Trophoblast cell (in vitro differentiated cells and primary cell): ENCODE measurements at regions not wholly inside any gene's neighbourhood (a gene's known extent, or its start where the extent isn't known, plus 50 kb on each side); places are given as distances from the start of the nearest gene placed in this dataset.
"Not testable (repeated sequence)": the region's sequence is repeated elsewhere in the genome, so short reads cannot be mapped to it uniquely, and the experiment has no call there.

Experiments
- DNase-seq, 2 donors: peaks; one replicate each; pipeline ENCODE4 v3.0.0-alpha.2; 2016
- H2AFZ ChIP-seq: 2 replicates; pipeline ENCODE4 v1.6.1; 2013; ENCODE audit warnings: low read length, moderate library complexity, mild to moderate bottlenecking; ENCODE audit not compliant: insufficient read depth, poor library complexity
- H2AK5ac ChIP-seq: 2 replicates; pipeline ENCODE4 v1.6.1; 2013; ENCODE audit warnings: mild to moderate bottlenecking, low read length
- H2BK120ac ChIP-seq: 2 replicates; pipeline ENCODE4 v1.6.1; 2013; ENCODE audit warnings: low read length, mild to moderate bottlenecking, moderate library complexity; ENCODE audit not compliant: insufficient read depth, poor library complexity
- H2BK12ac ChIP-seq: 2 replicates; pipeline ENCODE4 v1.6.1; 2013; ENCODE audit warnings: mild to moderate bottlenecking, low read length, moderate library complexity
- H2BK5ac ChIP-seq: 2 replicates; pipeline ENCODE4 v1.6.1; 2013; ENCODE audit warnings: low read length, low read depth, moderate library complexity, mild to moderate bottlenecking; ENCODE audit not compliant: poor library complexity
- H3K14ac ChIP-seq: 2 replicates; pipeline ENCODE4 v1.6.1; 2013; ENCODE audit warnings: mild to moderate bottlenecking, low read length
- H3K18ac ChIP-seq: 2 replicates; pipeline ENCODE4 v1.6.1; 2013; ENCODE audit warnings: mild to moderate bottlenecking, low read length
- H3K23ac ChIP-seq: 2 replicates; pipeline ENCODE4 v1.6.1; 2013; ENCODE audit warnings: low read length
- H3K27ac ChIP-seq: 2 replicates; pipeline ENCODE4 v1.5.1; 2013; ENCODE audit warnings: low read depth, mild to moderate bottlenecking, inconsistent platforms, low read length, moderate library complexity
- H3K27me3 ChIP-seq: 2 replicates; pipeline ENCODE4 v1.6.1; 2013; ENCODE audit warnings: inconsistent platforms, mild to moderate bottlenecking, low read length, moderate library complexity; ENCODE audit not compliant: insufficient read depth
- H3K36me3 ChIP-seq, 2 experiments: 1 replicate in 1 of 2; 2 replicates in 1 of 2; pipeline ENCODE4 v1.6.1; 2013; ENCODE audit warnings: low read length in 2 of 2, mild to moderate bottlenecking in 2 of 2, moderate library complexity in 1 of 2; ENCODE audit not compliant: insufficient read depth in 2 of 2, control insufficient read depth in 1 of 2
- H3K4ac ChIP-seq: 2 replicates; pipeline ENCODE4 v1.6.1; 2013; ENCODE audit warnings: low read depth, mild to moderate bottlenecking, low read length, moderate library complexity
- H3K4me1 ChIP-seq, 2 experiments: 1 replicate in 1 of 2; 2 replicates in 1 of 2; pipeline ENCODE4 v1.6.1; 2013; ENCODE audit warnings: low read length in 2 of 2, mild to moderate bottlenecking in 2 of 2, moderate library complexity in 1 of 2; ENCODE audit not compliant: insufficient read depth in 2 of 2, control insufficient read depth in 1 of 2
- H3K4me2 ChIP-seq: 2 replicates; pipeline ENCODE4 v1.6.1; 2013; ENCODE audit warnings: inconsistent platforms, mild to moderate bottlenecking, low read length, moderate library complexity
- H3K4me3 ChIP-seq: 2 replicates; pipeline ENCODE4 v1.5.1; 2013; ENCODE audit warnings: mild to moderate bottlenecking, low read depth, low read length, inconsistent platforms
- H3K79me1 ChIP-seq: one replicate; pipeline ENCODE4 v1.6.1; 2013; ENCODE audit warnings: low read length
- H3K79me2 ChIP-seq: 2 replicates; pipeline ENCODE4 v1.6.1; 2013; ENCODE audit warnings: low read length, mild to moderate bottlenecking; ENCODE audit not compliant: control insufficient read depth, insufficient read depth, poor library complexity
- H3K9ac ChIP-seq: 2 replicates; pipeline ENCODE4 v1.6.1; 2013; ENCODE audit warnings: mild to moderate bottlenecking, low read length
- H3K9me3 ChIP-seq: 2 replicates; pipeline ENCODE4 v1.6.1; 2013; ENCODE audit warnings: low read depth, mild to moderate bottlenecking, control low read depth, inconsistent platforms, low read length; ENCODE audit not compliant: insufficient read depth
- H4K12ac ChIP-seq: 2 replicates; pipeline ENCODE4 v1.6.1; 2013; ENCODE audit warnings: low read depth, mild to moderate bottlenecking, low read length, moderate library complexity
- H4K8ac ChIP-seq: 2 replicates; pipeline ENCODE4 v1.6.1; 2013; ENCODE audit warnings: low read depth, mild to moderate bottlenecking, low read length, moderate library complexity
- H4K91ac ChIP-seq: one replicate; pipeline ENCODE4 v1.6.1; 2013; ENCODE audit warnings: low read depth, mild to moderate bottlenecking, low read length, moderate library complexity
- WGBS: extraction: QIAGEN DNeasy Blood & Tissue Kit; methylation state at CpG from one replicate; pipeline ENCODE4 v1.1.7; 2013; ENCODE audit warnings: missing lambda C conversion rate; ENCODE audit not compliant: insufficient read length, insufficient coverage; ENCODE audit errors: extremely low coverage; 5-methylcytosine and 5-hydroxymethylcytosine counted together

- Histone ChIP-seq H3K4me2 (no peak overlapping the region), H3K4me1 (peaks cover 0 to 2% of the 10 kb centered on the region in 2 experiments), H2BK120ac (no peak overlapping the region), H3K9me3 (peaks cover 6% of the 10 kb centered on the region), H3K79me1 (peaks cover 23% of the 10 kb centered on the region), H4K12ac (no peak overlapping the region), H3K27me3 (no peaks in the 10 kb centered on the region), H2AFZ (no peak overlapping the region), H3K9ac (no peak overlapping the region), H3K4ac (no peak overlapping the region), H3K23ac (no peak overlapping the region), H3K27ac (peak overlapping the region; percentile 79), H3K18ac (no peak overlapping the region), H4K91ac (peak overlapping the region; percentile 59), H3K4me3 (no peak overlapping the region), H2BK5ac (peak overlapping the region; percentile 42), H3K79me2 (no peaks in the 10 kb centered on the region), H4K8ac (no peak overlapping the region), H3K36me3 (peaks cover 5 to 6% of the 10 kb centered on the region in 2 experiments), H2AK5ac (no peak overlapping the region), H3K14ac (no peak overlapping the region), H2BK12ac (peak overlapping the region; percentile 12)
- 100% methylated on average over 2 of the region's 5 CpGs for WGBS
- DNase-seq: peak; percentile 48 to 70
Measured at GRCh38 chr19:28694812-28695211, 518.1 kb downstream of the UQCRFS1 start.

GRCh38 chr19:28691683-28692082, 521.3 kb downstream of the UQCRFS1 start:
- peak overlapping the region; percentile 82 for H4K91ac ChIP-seq
- no peaks in the 10 kb centered on the region for H3K27me3 ChIP-seq
- no peak overlapping the region for H3K14ac ChIP-seq
- H3K4me2 ChIP-seq: no peak overlapping the region
- H3K79me1 ChIP-seq: peaks cover 25% of the 10 kb centered on the region
- H3K4me3 ChIP-seq: no peak overlapping the region
- peaks cover 0 to 2% of the 10 kb centered on the region in 2 experiments for H3K4me1 ChIP-seq
- H4K12ac ChIP-seq: no peak overlapping the region
- H3K9me3 ChIP-seq: peaks cover 6% of the 10 kb centered on the region
- no peak for DNase-seq
- no peak overlapping the region for H3K18ac ChIP-seq
- WGBS: no CpG with 5 or more reads among the region's 1 CpG
- peak overlapping the region; percentile 56 for H2BK120ac ChIP-seq
- peak overlapping the region; percentile 38 for H2BK12ac ChIP-seq
- H3K79me2 ChIP-seq: no peaks in the 10 kb centered on the region
- H3K36me3 ChIP-seq: peaks cover 5 to 6% of the 10 kb centered on the region in 2 experiments
- no peak overlapping the region for H3K23ac ChIP-seq
- no peak overlapping the region for H2AFZ ChIP-seq
- H3K27ac ChIP-seq: no peak overlapping the region
- peak overlapping the region; percentile 62 for H2BK5ac ChIP-seq
- H3K9ac ChIP-seq: no peak overlapping the region
- no peak overlapping the region for H3K4ac ChIP-seq
- H4K8ac ChIP-seq: no peak overlapping the region
- no peak overlapping the region for H2AK5ac ChIP-seq

GRCh38 chr19:28689464-28689863, 523.5 kb downstream of the UQCRFS1 start:
- WGBS: no CpG with 5 or more reads among the region's 7 CpGs

GRCh38 chr19:28687296-28687695, 525.7 kb downstream of the UQCRFS1 start:
- H3K18ac ChIP-seq: no peak overlapping the region
- H2BK12ac ChIP-seq: no peak overlapping the region
- H2AFZ ChIP-seq: no peak overlapping the region
- H2AK5ac ChIP-seq: no peak overlapping the region
- no peak overlapping the region for H3K4me3 ChIP-seq
- H3K27me3 ChIP-seq: no peaks in the 10 kb centered on the region
- no peak overlapping the region for H3K14ac ChIP-seq
- no peak overlapping the region for H2BK5ac ChIP-seq
- peaks cover 3% of the 10 kb centered on the region for H3K9me3 ChIP-seq
- H4K12ac ChIP-seq: no peak overlapping the region
- no peak overlapping the region for H3K27ac ChIP-seq
- WGBS: no CpG with 5 or more reads among the region's 1 CpG
- no peak for DNase-seq
- no peak overlapping the region for H4K8ac ChIP-seq
- peak overlapping the region; percentile 47 for H4K91ac ChIP-seq
- H3K79me2 ChIP-seq: no peaks in the 10 kb centered on the region
- peaks cover 15% of the 10 kb centered on the region for H3K79me1 ChIP-seq
- no peak overlapping the region for H2BK120ac ChIP-seq
- H3K9ac ChIP-seq: no peak overlapping the region
- H3K4me1 ChIP-seq: peaks cover 0 to 2% of the 10 kb centered on the region in 2 experiments
- H3K4me2 ChIP-seq: no peak overlapping the region
- no peak overlapping the region for H3K23ac ChIP-seq
- H3K4ac ChIP-seq: no peak overlapping the region
- peaks cover 0 to 3% of the 10 kb centered on the region in 2 experiments for H3K36me3 ChIP-seq

More at GRCh38 chr19:28689464-28689863, 523.5 kb downstream of the UQCRFS1 start:
- H3K79me1 ChIP-seq: peaks cover 25% of the 10 kb centered on the region
- H3K27me3 ChIP-seq, H2BK5ac ChIP-seq, H3K14ac ChIP-seq, H3K4me1 ChIP-seq, H2BK120ac ChIP-seq, H3K9me3 ChIP-seq, H3K4ac ChIP-seq, H3K9ac ChIP-seq, H4K12ac ChIP-seq, H3K36me3 ChIP-seq, H3K4me3 ChIP-seq, H2AK5ac ChIP-seq, H3K79me2 ChIP-seq, H3K23ac ChIP-seq, H4K8ac ChIP-seq, H3K18ac ChIP-seq, H3K4me2 ChIP-seq, H2BK12ac ChIP-seq, H2AFZ ChIP-seq: not testable (repeated sequence)
- DNase-seq: peak; percentile 59 to 69
- peak overlapping the region; percentile 53 for H3K27ac ChIP-seq
- H4K91ac ChIP-seq: peak overlapping the region; percentile 32
